GM12872 (cell line): ENCODE measurements at regions not wholly inside any gene's neighbourhood (a gene's known extent, or its start where the extent isn't known, plus 50 kb on each side); places are given as distances from the start of the nearest gene placed in this dataset.

Experiments used
- TF ChIP-seq, protein P1 (sequence below): IDR thresholded peaks from 3 replicates; pipeline ENCODE4 v1.5.1; 2011; ENCODE audit warnings: low read depth, mild to moderate bottlenecking, low read length, moderate library complexity; ENCODE audit not compliant: insufficient read depth

DNA sequence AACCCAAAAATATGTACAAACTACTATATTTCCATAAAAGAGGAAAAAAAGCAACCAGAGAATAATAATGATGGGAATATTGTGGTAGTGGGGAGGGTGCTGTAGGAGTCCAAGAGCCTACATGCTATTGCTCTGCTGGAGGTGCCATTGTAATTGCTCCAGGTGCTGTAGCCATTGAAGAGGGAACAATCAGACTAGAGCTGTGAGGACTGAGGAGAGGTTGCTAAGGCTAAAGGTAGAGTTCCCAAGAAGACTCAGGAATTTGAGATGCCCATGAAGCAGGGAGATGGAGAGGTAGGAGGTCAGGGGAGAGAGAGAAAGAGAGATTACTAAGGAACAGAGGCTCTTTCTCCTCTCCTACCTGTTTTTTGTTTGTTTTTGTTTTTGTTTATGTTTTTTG lies 394.0 kb downstream of the DMRTA1 start:
- TF ChIP-seq, protein P1, sequence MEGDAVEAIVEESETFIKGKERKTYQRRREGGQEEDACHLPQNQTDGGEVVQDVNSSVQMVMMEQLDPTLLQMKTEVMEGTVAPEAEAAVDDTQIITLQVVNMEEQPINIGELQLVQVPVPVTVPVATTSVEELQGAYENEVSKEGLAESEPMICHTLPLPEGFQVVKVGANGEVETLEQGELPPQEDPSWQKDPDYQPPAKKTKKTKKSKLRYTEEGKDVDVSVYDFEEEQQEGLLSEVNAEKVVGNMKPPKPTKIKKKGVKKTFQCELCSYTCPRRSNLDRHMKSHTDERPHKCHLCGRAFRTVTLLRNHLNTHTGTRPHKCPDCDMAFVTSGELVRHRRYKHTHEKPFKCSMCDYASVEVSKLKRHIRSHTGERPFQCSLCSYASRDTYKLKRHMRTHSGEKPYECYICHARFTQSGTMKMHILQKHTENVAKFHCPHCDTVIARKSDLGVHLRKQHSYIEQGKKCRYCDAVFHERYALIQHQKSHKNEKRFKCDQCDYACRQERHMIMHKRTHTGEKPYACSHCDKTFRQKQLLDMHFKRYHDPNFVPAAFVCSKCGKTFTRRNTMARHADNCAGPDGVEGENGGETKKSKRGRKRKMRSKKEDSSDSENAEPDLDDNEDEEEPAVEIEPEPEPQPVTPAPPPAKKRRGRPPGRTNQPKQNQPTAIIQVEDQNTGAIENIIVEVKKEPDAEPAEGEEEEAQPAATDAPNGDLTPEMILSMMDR, result no peak

DNA sequence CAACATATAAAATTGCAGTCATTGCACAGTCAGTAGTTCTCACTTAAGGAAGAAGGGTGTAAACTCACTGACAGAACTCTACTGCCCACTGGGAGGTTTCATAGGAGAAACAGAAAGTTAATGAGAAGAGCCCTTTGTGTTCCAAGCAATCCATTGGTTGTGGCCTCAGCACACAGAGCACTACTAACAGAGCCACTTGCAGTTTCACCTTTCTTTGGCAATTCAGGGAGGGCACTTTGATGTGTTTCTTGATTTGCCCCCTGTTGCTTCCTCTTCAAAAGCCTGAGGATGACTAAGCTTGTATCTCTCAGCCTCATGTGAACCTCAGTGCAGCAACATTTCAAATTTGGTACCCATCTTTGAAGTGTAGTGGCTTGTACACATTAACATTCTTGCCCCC lies 409.4 kb downstream of the DMRTA1 start:
- TF ChIP-seq, protein P1, result no peak

DNA sequence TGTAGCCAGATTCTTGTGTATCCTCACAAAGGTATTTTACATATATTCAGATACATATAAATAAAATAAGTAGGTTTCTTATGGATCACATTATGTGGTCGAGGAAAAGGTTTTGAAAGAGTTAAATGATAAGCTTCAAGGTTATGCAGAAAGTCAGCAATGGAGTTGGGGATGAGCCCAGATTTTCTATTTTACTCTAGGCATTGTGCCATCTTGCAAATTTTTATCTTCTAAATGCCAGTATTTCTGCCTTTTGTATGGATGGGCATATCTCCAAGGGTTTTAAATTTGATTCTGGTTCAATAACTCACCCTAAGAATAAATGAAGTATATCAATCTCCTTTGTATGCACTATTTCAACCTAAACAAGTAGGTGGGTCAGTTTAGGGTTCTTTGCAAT lies 410.7 kb downstream of the DMRTA1 start:
- TF ChIP-seq, protein P1, result no peak

DNA sequence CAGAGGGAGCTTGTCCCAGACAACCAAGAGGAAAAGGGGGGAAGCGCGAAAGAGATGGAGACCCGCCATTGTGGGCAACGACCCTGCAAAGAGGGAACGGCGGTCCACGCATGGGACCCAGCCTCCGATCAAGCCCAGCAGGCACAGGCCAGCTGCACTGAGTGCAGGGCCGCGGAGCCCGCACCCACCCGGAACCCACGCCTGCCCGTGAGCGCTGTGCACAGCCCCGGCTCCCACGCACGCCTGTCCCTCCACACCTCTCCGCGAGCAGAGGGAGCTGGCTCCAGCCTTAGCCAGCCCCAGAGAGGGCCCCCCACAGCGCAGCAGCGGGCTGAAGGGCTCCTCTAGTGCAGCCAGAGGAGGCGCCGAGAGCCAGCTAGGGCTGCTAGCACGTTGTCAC lies 416.5 kb downstream of the DMRTA1 start:
- TF ChIP-seq, protein P1, result no peak

DNA sequence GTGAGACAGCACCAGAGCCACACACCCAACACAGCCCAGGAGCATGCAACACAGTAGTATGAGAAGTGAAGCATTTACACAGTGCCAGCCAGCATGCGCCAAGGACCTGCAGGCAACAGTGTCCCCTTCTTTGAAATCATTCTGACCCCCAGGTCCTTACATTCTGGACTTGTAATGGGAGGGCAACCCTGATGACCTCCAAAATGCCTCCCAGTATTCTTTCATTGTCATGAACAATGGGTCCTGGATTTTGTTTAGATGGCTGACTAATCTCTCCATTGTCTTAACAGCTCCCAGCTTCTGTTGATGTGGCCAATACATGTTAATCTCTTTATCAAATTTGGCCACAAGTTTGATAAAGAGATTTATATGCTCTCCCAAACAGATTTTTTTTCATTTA lies 417.1 kb downstream of the DMRTA1 start:
- TF ChIP-seq, protein P1, result no peak

DNA sequence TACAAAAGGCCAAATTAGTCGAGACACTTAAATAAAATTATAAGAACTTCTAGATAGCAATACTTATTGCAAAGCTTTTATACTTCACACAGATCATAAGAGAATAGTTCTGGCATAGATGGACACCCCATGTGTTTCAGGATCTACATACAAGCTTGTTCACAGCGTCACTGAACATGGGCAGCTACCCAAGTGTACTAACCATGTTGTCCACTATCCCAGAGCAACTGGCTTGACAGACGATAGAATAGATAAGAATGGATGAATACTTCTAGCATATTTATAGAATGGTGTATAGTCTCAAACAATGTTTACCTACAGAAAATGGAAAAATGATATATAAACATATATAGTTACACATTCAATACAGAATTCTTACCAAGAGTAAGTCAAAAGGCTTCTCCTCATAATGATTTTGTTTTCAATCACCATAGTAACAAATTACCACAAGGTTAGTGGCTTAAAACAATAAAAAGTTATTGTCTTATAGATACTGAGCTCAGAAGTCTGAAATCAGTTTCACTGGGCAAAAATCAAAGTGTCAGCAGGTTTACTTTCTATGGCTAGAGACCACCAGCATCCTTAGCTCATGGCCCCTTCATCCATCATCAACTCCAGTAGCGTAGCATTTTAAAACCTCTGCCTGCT lies 446.7 kb downstream of the DMRTA1 start:
- TF ChIP-seq, protein P1, result no peak

DNA sequence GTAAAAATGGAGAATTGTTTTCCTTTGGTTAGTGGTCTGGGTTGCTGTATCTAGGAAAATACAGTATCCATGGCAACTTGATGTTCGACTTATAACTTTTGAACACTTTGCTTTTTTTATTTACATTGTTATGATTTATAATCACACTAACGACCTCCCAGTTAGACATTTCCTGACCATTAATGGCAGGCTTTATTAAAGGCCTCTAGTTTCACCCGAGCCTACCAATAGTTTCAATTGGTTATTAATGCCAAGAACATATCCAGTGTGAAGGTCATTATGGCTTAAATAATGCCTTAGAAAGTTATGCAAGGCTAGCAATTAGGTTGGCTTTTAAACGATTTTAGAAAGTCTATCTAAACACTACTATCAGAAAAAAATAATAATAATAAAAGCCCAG lies 452.0 kb downstream of the DMRTA1 start:
- TF ChIP-seq, protein P1, result no peak
